COLO668 (cell line): ENCODE measurements at regions not wholly inside any gene's neighbourhood (a gene's known extent, or its start where the extent isn't known, plus 50 kb on each side); places are given as distances from the start of the nearest gene placed in this dataset.
A peak's percentile ranks its signal among the peaks of the same experiment; 100 is the strongest.

Source experiments
- DNase-seq: peaks from one replicate; lab custom pipeline; 2025; ENCODE audit not compliant: unreplicated experiment; lab: John Stamatoyannopoulos, UW

GRCh38 chr13:47135800-47136503 is 239.1 kb upstream of the HTR2A start:
- peak; percentile 42 for DNase-seq

GRCh38 chr13:47134939-47135489 is 238.2 kb upstream of the HTR2A start:
- DNase-seq = no peak

DNA sequence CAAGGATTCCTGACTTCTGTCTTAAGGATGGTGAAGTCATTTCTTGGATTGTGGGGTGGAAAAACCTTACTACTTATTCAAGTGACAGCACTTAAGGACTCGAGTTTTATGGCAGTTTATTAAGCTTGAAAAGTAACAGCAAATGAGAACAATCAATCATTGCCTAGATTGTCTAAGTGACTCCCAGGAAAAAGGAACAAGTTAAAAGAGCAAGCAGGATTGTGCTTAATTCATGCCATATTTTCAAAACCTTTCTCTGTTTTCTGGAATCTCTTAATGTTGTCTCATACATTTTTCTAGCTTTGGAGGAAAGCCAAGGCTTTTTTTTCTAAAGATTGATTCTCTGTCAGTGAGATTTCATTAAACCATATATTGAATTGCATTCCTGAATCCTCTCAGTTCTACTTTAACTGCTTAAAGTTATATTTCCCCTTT is 236.2 kb upstream of the HTR2A start:
- DNase-seq = no peak

DNA sequence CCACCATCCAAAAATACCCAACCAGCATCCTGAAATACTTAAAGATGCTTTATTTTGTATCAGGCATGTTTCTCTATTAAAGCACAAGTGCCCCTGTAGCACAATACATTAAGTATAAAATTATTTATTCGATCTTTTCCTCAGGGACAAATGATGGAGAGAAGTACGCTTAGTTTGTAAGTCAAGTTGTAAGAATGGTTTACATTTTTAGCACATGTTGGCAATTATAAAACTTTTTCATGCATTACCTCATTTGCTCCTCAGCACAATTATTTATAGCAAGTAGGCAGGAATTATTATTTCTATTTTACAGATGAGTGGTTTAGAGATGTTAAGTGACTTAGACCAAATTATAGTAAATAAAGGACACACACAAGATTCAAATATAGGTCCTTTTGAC is 232.6 kb upstream of the HTR2A start:
- DNase-seq = no peak

DNA sequence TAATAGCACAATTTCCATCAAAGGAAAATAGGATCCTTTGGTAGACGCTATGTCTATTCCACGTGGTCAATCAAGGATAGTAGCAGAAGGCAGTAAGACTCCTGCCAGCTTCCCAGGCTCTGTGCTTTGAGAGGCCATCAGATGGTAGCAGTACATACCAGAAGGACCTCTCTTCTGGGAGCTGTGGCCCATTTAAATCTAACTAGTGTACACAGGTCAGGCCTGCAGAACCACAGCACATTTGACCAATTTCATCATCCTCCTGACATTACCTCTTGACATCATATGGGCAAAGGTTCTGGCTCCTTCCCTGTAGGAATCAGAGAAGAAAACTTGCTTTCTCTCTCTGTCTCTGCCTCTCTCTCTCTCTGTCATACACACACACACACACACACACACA is 229.6 kb upstream of the HTR2A start:
- DNase-seq = no peak

DNA sequence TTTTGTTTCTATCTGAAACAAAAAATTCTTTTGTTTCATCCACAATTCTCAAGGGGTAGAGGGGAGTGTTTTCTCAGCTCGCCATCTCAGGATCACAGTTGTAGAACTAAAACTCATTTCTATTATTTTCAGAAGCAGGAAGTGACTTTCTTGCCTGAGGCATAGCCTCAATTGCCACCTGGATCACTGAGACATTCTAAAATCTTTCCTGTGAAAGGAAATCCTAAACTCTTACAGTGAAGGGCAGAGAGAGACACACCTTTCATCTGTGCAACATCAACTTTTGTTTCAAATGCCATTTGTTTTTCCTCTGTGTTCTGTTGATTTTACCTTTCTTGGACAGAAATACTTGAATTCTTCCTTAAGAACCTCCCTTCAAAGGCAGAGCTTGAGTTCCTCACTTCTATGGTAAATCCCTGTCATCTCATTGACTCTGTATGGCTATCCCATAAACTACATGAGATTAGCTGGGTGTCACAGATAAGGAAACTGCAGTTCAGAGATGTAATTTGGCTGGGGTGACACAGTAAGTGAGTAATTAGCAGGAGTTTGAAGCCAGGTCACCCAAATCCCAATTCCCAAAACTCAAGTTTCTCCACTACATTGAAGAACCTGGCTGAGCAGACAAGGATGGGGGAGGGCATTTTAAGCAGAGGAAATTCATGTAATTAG is 224.4 kb upstream of the HTR2A start:
- DNase-seq = no peak

DNA sequence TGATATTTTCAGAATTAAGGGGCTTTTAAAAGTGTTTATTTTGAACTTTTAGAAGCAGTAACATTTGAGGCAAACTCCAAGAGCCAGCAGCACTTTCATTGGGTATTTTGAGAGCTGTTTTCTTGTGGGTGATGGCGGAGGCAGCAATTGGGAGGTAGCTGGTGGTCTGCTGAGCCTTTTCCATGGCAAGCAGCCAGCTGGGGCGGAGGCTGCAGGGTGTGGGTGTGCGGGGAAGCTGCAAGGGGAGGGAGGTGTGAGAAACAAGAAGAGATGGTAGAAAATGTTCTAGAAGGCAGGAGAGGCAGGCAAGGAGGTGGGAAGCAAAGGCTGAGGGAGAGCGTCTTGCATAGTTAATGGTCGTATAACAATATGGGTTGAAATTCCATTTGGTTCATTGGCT is 223.4 kb upstream of the HTR2A start:
- no peak for DNase-seq

- DNase-seq = no peak
These were observed 222.9 kb upstream of the HTR2A start for GRCh38 chr13:47119575-47120235.

- no peak for DNase-seq
These were observed 220.4 kb upstream of the HTR2A start for GRCh38 chr13:47117268-47117667.

- no peak for DNase-seq
These were observed 217.2 kb upstream of the HTR2A start for GRCh38 chr13:47114030-47114429.

- no peak for DNase-seq
These were observed 216.0 kb upstream of the HTR2A start for GRCh38 chr13:47112903-47113299.

- DNase-seq = no peak
These were observed 215.5 kb upstream of the HTR2A start for GRCh38 chr13:47112205-47112902.

DNA sequence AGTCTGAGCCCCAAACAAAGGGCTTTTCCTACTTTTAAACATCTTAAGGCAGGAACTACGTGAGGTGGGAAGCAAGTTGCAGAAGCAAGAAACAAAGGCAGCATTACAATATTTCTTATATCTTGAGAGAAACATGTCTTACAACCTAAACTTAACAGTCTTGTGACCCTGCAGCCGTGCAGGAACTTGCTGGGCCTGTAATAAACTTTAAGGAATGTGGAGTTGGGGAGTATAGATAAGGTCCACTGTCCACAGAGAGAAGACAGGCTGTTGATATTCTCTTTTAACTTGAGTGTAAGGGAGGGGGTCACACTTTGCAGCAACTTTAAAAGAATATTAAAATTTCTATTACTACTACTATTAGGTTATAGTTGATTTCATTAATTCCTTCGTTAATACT is 214.6 kb upstream of the HTR2A start:
- no peak for DNase-seq

GRCh38 chr13:47110833-47111240 is 214.0 kb upstream of the HTR2A start:
- DNase-seq = no peak

DNA sequence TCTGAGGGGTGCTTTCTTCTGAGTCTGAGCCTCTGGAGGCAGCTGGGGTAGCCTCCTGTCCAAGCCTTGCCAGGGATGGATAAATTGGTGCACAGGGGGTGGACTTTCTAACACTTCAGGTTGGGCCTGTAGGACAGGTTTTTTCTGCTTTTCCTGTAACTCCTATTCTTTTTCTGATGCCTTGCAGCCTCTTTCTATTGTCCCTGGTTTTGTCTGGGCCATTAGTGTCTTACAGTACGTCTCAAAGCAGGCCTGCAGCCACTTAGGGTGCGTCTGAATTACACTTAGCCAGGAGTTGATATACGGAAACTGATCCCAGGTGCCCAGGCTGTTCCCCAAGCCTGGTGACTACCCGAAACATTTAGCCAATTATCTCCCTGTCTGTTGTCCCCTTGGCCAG is 213.3 kb upstream of the HTR2A start:
- no peak for DNase-seq

DNA sequence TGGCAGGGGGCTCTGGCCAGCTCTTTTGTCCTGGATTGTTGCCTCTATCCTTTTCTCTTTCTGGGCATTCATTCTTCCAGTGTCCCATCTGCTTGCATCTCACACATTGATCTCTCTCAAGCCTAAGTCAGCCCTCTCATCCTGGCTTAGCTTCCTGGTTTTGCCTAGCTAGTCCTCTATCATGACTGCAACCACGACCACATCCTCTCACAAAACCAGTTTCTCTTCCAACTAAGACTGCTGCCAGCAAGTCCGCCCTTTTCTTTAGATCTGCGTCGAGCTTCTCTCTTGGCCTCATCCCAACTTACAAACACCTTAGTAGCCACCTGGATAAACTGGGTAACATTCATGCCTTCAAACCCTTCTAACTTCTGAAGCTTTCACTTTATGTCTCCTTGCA is 212.2 kb upstream of the HTR2A start:
- DNase-seq = no peak

- DNase-seq = no peak
These were observed 203.5 kb upstream of the HTR2A start for GRCh38 chr13:47100214-47100853.

GRCh38 chr13:47094734-47095434 is 198.0 kb upstream of the HTR2A start:
- DNase-seq = peak; percentile 25

DNA sequence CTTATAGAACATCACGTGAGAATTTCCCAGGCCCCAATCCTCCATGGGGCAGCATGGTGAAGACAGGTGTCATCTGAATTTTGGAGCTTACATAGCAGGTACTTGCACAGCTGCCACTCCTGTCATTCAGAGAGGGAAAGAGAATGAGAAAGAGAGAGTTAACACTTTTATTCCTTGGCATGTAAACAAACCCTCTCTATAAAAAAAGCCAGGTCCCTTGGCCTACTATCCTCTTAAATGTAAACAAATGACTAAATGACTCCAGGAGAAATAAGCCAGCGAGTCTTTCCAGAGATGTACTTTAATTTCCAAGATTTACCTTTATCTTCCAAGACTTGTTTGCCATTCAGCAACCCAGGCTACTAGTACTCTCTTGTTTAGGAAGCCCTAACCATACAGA is 195.3 kb upstream of the HTR2A start:
- peak; percentile 56 for DNase-seq

DNA sequence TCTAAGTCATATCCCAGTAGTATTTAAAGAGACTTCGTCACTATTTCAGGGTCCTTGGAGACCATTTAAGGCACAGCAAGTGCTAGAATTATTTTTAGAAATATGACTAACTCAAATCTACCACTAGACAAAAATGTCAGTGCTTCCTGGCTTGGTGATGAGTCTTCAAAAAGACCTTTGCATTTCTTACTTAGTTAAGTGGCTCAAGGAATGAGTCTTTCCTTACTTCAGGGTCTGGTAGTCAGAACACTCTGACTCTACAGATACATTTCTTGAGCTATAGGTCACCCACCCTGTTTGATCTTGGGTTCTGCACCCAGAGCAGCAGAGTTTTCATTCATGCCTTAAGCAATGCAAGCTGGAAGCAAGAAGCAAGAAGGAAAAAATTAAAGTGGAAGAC is 191.0 kb upstream of the HTR2A start:
- no peak for DNase-seq
